ENCODE measurements at regions not wholly inside any gene's neighbourhood (a gene's known extent, or its start where the extent isn't known, plus 50 kb on each side); places are given as distances from the start of the nearest gene placed in this dataset.

DNA sequence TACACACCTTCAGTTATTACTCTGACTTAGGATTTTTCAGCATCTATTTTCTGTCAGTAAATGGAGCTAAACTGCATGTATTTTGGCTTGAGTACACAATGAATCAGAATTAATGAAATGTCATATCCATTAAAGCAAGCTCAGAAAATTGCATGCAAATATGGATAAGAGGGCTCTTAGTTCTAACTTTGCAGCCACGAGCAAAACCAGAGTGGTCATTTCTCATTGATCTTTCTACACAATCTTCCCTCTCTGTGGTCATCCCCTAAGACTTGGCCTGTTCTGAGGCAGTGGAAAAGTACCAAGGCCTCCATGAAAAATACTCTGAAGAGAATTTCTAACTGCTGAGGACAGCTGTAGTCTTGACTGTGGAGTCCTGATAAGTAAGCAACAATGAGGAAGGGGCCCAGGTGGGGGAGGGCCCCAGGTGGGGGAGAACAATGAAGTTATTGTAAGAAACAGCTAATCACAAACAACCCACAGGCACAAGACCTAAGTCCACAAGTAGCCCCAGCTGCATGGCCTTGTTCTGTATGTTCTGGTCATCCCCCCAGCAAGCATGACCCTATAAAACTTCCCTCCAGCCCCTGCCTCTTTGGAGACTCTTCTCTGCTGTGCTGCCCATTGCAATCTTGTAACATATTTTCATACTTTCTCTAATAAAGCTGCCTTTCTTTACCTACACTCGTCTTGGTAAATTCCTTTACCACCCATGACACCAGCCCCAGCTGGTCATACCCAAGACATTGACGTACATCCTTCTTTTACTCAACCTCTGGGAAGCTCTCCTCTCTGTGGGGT lies 230.3 kb downstream of the TDRD15 start:
- TF ChIP-seq, protein P1, sequence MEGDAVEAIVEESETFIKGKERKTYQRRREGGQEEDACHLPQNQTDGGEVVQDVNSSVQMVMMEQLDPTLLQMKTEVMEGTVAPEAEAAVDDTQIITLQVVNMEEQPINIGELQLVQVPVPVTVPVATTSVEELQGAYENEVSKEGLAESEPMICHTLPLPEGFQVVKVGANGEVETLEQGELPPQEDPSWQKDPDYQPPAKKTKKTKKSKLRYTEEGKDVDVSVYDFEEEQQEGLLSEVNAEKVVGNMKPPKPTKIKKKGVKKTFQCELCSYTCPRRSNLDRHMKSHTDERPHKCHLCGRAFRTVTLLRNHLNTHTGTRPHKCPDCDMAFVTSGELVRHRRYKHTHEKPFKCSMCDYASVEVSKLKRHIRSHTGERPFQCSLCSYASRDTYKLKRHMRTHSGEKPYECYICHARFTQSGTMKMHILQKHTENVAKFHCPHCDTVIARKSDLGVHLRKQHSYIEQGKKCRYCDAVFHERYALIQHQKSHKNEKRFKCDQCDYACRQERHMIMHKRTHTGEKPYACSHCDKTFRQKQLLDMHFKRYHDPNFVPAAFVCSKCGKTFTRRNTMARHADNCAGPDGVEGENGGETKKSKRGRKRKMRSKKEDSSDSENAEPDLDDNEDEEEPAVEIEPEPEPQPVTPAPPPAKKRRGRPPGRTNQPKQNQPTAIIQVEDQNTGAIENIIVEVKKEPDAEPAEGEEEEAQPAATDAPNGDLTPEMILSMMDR (IDR thresholded peaks at IDR 0.05; ENCODE audit: insufficient read depth, low read length, missing control alignments) = no peak

GRCh38 chr2:21356086-21356856 lies 232.5 kb downstream of the TDRD15 start:
- TF ChIP-seq, protein P1 (IDR thresholded peaks at IDR 0.05; ENCODE audit: insufficient read depth, low read length, missing control alignments) = no peak
- CTCF ChIA-PET = no interaction called here
- POLR2A ChIA-PET = no interaction called here
- no peak overlapping the region for H3K4me3 ChIP-seq (ENCODE audit: low read depth, low read length)
- DNase-seq (ENCODE audit: low read depth, low spot score) = no peak

More for the DNA sequence above, 230.3 kb downstream of the TDRD15 start:
- H3K4me3 ChIP-seq (ENCODE audit: low read depth, low read length) = no peak overlapping the region
- POLR2A ChIA-PET = no interaction called here
- CTCF ChIA-PET = no interaction called here
- DNase-seq (ENCODE audit: low read depth, low spot score) = no peak

DNA sequence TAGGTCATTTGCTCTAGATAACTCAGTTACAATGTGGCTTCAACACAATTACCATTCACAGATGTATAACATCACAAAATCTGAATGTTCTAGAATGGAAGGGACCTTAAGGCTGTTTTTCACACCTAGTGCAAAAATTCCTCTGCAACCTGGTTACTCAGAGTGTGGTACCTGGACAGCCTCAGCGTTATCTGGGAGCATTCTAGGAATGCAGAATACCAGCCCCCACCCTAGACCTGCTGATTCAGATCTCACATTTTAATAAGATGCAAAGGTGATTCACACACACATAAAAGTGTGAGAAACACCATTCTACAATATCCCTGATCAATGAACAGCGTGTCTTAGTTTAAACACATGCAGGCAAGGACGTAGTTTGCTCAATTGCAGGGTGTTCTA lies 233.1 kb downstream of the TDRD15 start:
- no peak for DNase-seq (ENCODE audit: low read depth, low spot score)
- no peak overlapping the region for H3K4me3 ChIP-seq (ENCODE audit: low read depth, low read length)
- TF ChIP-seq, protein P1 (IDR thresholded peaks at IDR 0.05; ENCODE audit: insufficient read depth, low read length, missing control alignments) = no peak
- CTCF ChIA-PET = no interaction called here
- POLR2A ChIA-PET = no interaction called here

- TF ChIP-seq, protein P1 (IDR thresholded peaks at IDR 0.05; ENCODE audit: insufficient read depth, low read length, missing control alignments) = no peak
- ChIA-PET CTCF (no interaction called here), POLR2A (no interaction called here)
- no peak overlapping the region for H3K4me3 ChIP-seq (ENCODE audit: low read depth, low read length)
- DNase-seq (ENCODE audit: low read depth, low spot score) = no peak
These were observed 235.2 kb downstream of the TDRD15 start for GRCh38 chr2:21358976-21359375.

- TF ChIP-seq, protein P1 (IDR thresholded peaks at IDR 0.05; ENCODE audit: insufficient read depth, low read length, missing control alignments) = no peak
- ChIA-PET POLR2A (no interaction called here), CTCF (no interaction called here)
- H3K4me3 ChIP-seq (ENCODE audit: low read depth, low read length) = no peak overlapping the region
- no peak for DNase-seq (ENCODE audit: low read depth, low spot score)
These were observed 237.6 kb downstream of the TDRD15 start for GRCh38 chr2:21361384-21361783.

DNA sequence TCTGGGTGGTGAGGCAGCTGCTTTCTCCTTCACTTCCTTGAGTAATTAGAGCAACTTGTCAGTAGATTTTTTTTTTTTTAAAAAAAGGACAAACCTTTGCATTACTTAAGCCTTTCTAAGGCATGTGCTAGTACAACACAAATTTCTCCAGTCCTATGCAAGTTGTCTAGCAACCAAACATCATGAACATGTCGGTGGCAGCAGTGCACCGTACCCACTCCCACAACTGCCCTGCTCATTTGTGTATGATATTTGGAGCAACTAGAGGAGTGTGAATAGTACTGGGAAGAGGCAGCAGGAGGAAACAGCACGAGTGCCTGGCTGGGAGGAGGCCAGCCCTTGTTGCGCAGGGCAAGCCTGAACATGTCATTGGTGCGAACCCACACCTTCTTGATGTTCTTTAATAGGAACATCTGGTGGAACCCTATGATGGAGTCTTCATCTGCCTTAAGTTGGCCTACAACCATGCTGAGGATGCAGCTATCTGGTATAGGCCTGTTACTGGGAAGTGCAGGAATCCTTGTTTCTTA lies 238.3 kb downstream of the TDRD15 start:
- TF ChIP-seq, protein P1 (IDR thresholded peaks at IDR 0.05; ENCODE audit: insufficient read depth, low read length, missing control alignments) = no peak
- H3K4me3 ChIP-seq (ENCODE audit: low read depth, low read length) = no peak overlapping the region
- CTCF ChIA-PET = no interaction called here
- POLR2A ChIA-PET = no interaction called here
- DNase-seq (ENCODE audit: low read depth, low spot score) = no peak

Measured in AG04449 (cell line).